C4-2B (cell line): ENCODE measurements at regions not wholly inside any gene's neighbourhood (a gene's known extent, or its start where the extent isn't known, plus 50 kb on each side); places are given as distances from the start of the nearest gene placed in this dataset.

Experiments
- CTCF ChIP-seq: fragments of 450-650 bp; conservative IDR thresholded peaks from 2 replicates; pipeline ENCODE4 v1.5.1; 2017; ENCODE audit warnings: mild to moderate bottlenecking
- ZFX ChIP-seq: fragments of 450-650 bp; IDR thresholded peaks from 2 replicates; pipeline ENCODE4 v1.6.1; 2017

DNA sequence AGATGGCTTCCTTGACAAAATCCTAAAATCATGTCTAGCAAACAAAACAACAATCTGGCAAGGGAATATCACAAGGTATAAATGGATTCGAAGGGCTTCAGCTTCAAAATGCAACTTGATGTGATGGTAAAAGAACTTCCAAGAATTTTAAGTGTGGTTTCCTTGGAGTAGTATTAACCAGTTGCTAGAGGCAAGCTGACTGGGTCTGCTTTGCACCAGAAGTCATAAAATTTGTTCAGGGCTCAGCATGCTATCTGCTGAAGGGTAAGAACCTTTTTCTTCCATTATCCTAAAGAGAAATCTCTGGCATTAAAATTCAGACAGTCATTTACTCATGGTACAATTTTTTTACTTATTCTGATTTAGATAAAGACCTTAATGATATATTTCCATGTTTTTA, 516.7 kb downstream of the TXNL1 start:
- no peak for TF ChIP-seq CTCF
- no peak for TF ChIP-seq ZFX
